NCI-H187 treated with DMSO at 0.1 percent for 48 hours (cell line): ENCODE measurements at regions not wholly inside any gene's neighbourhood (a gene's known extent, or its start where the extent isn't known, plus 50 kb on each side); places are given as distances from the start of the nearest gene placed in this dataset.

ENCODE experiments used
- DNase-seq: peaks from one replicate; lab custom pipeline; 2025; lab: John Stamatoyannopoulos, UW

DNA sequence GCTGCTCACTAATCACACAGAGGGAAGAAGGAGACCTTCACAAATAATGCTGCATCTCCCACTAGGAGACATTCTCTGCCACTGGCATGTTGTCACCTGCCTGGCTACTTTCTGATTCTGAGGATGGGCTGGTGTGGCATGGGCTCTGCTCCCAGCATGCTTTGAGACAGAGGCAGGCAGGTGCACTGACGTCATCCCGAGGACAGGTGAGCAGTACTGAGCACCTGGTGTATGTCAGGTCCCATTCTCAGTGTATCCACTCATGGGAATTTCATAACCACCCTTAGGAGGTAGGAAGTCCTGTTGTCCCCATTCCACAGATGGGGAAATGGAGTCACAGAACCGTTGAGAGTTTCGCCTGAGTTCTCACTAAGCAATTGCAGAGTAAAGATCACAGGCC is 597.9 kb downstream of the VRK1 start:
- DNase-seq: no peak

GRCh38 chr14:97401714-97402113 is 604.5 kb downstream of the VRK1 start:
- DNase-seq: no peak

DNA sequence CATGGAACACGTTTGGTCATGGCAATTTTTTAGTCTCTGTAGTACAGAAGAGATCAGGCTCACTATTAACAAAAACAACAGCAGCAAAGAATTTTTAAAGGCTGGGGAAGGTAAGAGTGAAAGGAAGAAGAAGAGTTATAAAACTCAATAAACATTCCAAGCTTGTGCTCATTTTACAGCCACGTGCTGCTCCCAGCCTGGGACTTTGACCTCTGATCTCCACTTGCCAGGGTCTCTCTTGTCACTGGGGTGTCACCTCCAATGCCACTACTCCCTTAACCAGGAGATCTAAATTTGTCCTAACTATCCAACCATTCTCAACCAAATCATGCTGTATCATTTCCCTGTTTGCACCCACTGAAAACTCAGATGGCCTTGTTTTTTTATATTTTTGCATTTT is 605.1 kb downstream of the VRK1 start:
- no peak for DNase-seq

GRCh38 chr14:97407701-97408407 is 610.7 kb downstream of the VRK1 start:
- DNase-seq: no peak

GRCh38 chr14:97408503-97408902 is 611.3 kb downstream of the VRK1 start:
- no peak for DNase-seq

- no peak for DNase-seq
Observed at GRCh38 chr14:97408937-97409815, 612.0 kb downstream of the VRK1 start.

GRCh38 chr14:97410667-97411620 is 613.8 kb downstream of the VRK1 start:
- no peak for DNase-seq

DNA sequence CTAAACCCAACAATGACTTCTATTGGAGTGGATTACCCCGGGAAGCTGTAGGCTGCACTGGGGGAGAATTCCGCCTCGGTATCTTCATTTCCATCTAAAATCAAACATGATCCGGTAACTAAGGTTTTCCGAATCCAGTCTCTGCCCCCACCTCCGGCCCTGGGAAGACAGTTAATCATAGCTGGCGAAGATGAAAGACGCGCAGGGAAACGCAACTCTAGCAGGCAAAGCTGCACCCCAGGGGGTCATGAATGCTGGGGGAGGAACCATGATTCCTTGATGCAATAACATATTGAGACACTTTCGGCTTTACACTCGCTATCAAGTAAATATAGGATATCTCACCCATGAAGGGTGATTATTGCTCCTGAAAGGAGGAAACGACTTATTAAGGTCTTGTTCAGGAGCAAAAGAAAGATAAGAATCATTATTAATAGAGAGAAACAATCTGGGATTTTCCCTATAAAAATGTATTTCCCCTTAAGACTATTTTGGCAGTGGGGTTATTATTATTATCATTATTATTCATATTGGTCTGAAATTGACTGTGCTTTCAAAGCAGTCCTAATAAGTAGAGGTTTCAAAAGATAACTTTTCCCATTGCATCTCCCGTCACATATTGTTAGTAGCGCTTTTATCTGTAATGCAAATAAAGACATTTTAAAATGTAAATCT is 614.9 kb downstream of the VRK1 start:
- DNase-seq: no peak

DNA sequence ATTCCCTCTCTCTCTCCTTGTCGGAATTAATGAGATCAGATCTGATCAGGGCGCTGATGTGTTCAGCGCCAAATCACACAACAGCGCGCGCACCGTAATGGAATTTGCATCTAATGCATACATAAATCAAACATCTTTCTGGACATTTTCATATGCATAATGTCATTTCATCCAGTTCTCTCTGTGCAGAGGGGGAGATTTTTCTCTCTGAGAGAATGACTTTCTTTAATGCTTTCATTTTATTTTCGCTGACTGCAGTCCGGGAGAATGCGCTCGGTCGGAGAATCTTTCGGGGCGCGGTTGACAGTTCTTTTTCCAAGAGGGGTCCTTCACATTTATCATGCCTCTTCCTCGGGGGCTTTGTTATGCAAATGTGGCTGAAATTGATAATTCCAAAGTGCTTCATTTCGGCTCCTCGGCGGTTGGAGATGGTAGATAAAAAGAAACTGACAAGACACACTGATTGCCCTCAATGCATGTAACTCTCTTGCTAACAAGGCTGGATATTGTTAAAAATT is 615.9 kb downstream of the VRK1 start:
- no peak for DNase-seq

GRCh38 chr14:97413966-97414717 is 617.0 kb downstream of the VRK1 start:
- no peak for DNase-seq

DNA sequence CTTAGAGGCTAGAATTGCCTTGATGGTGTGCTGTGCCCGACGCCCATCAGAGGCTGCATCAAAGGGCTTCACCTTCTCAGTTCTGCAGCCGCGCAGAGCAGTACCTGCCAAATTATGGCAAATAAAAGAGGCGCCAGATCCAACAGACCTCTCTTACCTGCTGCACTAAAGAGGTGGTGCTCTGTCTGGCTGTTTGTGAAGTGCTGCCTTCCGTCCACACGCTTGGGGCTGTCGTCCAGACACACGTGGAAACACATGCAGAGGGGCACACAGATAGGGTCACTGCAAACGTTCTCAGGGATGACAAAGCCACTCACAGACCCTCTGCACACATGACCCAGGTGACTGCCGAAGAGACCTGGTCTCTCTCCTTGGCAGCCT is 617.5 kb downstream of the VRK1 start:
- no peak for DNase-seq

GRCh38 chr14:97415907-97416306 is 618.7 kb downstream of the VRK1 start:
- DNase-seq: no peak

DNA sequence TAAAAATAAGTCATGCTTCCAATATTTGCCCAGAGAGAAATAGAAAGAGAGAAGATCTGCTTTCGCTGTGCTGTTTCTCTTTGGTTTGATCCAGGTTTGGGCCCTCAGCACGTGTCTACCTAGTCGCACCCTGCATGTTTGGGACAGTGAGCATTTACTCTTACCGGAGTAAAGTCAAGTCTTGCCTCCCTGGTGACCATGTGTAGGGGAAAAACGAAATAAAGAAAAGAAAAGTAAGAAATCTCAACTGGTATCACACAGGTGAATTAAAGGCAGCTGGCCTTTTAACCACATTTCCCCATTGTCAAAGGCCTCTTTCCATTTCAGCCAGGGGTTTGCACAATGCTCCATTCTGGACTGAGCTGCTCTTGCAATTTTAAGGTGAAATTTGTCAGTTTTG is 619.4 kb downstream of the VRK1 start:
- no peak for DNase-seq

GRCh38 chr14:97417331-97417730 is 620.1 kb downstream of the VRK1 start:
- no peak for DNase-seq

DNA sequence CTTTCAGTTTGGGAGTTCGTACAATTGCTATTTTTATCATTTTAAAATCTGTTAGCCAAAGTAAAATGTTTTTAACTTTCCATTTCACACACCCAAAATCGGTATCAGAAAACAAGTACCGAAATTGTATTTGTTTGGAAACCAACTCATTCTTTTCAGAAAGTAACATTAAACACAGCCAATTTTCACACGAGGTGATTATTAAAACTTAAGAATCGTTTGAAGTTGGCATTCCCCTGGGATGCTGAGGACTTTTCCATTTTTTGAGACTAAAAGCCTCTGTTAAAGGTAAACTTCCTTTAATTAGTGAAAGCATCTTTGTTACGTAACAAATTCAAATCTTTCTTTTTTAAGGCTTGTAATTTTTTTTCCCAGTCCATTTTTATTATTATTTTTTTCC is 623.0 kb downstream of the VRK1 start:
- no peak for DNase-seq

DNA sequence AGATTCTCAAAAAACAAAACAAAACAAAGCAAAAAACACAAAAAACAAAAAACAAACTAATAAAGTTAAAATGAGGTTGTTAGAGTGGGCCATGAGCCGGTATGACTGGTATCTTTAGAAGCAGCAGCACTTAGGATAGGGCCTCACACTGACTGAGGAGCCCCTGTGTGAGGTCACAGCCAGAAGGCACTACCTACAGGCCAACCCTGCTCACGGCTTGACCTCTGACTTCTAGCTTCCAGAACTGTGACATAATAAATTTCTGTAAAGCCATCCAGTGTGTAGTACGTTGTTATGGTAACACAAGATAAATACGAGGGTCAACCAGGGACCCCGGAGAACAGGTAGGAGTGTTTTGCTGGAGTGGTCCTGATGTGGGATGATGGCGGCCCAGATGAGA is 629.6 kb downstream of the VRK1 start:
- no peak for DNase-seq

DNA sequence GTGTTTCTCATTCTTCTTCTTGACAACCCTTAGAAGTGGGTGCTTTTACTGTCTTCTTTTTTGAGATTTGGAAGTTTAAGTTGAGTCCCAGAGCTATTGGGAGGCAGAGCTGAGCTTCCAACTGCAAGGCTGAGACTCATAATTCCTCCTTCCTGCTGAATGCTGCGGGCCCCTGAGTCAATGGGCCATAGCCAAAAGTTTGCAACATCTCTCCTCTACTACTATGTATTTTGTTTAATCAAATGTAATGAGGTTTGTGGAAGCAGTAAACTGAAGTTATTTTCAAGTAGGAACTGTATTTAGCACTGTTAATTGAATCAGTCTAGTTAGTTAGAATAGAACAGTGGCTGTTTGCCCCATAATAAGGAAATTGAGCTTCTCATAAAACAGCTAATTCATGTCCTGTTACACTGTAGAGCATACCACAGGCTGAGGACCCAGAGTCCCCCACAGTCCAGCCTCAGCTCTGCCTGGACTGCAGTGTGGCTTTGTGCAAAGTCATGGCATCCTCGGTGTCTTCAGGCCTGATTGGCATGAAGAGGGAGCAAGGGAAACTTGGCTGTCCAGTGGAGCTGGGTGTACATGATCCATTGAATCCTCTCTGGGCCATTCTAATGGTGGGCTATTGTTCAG is 631.7 kb downstream of the VRK1 start:
- no peak for DNase-seq

DNA sequence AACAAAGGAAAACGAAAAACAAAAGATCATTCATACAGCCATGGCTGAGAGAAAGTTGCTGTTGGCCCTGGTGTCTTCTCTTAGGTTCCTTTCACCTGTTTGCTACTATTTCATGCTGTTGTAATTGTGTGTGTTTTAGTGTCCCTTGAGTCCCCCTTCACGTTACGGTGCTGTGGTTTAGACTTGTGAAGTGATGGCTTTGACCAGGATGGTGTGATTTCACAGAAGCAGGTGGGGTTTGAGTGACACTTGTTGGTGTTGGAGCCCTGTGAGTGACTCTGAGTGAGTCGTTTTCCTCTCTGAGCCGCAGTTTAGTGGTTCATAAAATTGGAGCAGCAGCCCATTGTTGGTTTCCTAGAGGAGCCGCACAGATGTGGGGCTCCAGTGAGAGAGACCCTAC is 635.4 kb downstream of the VRK1 start:
- DNase-seq: no peak

DNA sequence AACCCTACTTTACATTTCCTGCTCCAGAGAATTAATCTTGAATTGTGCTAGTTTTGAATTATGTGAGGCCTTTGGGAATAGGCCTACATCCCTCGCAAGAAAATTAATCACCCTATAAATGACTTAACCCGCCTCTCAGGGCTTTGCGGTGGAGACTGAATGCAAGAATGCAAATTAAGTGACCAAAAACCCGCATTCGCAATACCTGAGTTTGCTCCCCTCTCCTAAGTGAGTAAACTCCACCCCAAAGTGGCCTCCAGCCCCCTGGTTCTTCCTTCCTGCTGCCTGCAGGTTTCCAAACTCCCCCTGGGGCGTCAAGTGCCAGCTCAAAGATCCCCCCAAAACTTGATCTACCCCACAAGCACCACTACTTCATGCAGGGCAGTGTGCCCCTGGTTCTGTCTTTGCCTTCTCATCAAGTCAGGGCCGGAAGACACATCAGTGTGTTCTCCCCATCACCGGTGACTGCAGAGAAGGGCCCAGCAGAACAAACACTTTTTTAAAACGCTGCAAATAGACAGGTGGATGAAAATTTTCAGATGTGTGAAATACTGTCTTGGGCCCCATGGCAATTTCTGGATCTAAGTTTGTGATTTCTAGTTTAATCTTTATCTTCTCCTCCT is 644.7 kb downstream of the VRK1 start:
- no peak for DNase-seq

- no peak for DNase-seq
Observed at GRCh38 chr14:97442363-97442762, 645.2 kb downstream of the VRK1 start.
